ENCODE measurements at regions not wholly inside any gene's neighbourhood (a gene's known extent, or its start where the extent isn't known, plus 50 kb on each side); places are given as distances from the start of the nearest gene placed in this dataset.
A peak's percentile ranks its signal among the peaks of the same experiment; 100 is the strongest.
"Not testable (repeated sequence)": the region's sequence is repeated elsewhere in the genome, so short reads cannot be mapped to it uniquely, and the experiment has no call there.

- peak; percentile 20 for ATAC-seq
- no peak for DNase-seq
- intact Hi-C loops (cut with micrococcal nuclease) = loop anchor here (10.0 kb wide), 1 partner anchor 344 kb away; no protein-coding TSS in a partner anchor
Observed at GRCh38 chr7:82578430-82578829, 134.9 kb upstream of the CACNA2D1 start.

- DNase-seq = peak; percentile 82
- ATAC-seq = peak; percentile 89
- intact Hi-C loops (cut with micrococcal nuclease) = loop anchor here (5.0 to 10.0 kb wide), 2 partner anchors 338 to 530 kb away; no protein-coding TSS in a partner anchor
Observed at GRCh38 chr7:82572195-82572880, 128.8 kb upstream of the CACNA2D1 start.

- intact Hi-C loops (cut with micrococcal nuclease) = loop anchor here (5.0 to 10.0 kb wide), 2 partner anchors 336 to 529 kb away; no protein-coding TSS in a partner anchor
- not testable (repeated sequence) for DNase-seq, ATAC-seq
Observed at GRCh38 chr7:82571047-82571446, 127.5 kb upstream of the CACNA2D1 start.

- DNase-seq (no peak), ATAC-seq (no peak)
- intact Hi-C loops (cut with micrococcal nuclease) = no loop called here
Observed at GRCh38 chr7:82567841-82568240, 124.3 kb upstream of the CACNA2D1 start.

GRCh38 chr7:82567356-82567755 lies 123.8 kb upstream of the CACNA2D1 start:
- ATAC-seq (no peak), DNase-seq (no peak)
- intact Hi-C loops (cut with micrococcal nuclease) = no loop called here

GRCh38 chr7:82566752-82567151 lies 123.2 kb upstream of the CACNA2D1 start:
- intact Hi-C loops (cut with micrococcal nuclease) = no loop called here
- peak; percentile 65 for DNase-seq
- peak; percentile 80 for ATAC-seq

GRCh38 chr7:82562716-82563404 lies 119.3 kb upstream of the CACNA2D1 start:
- intact Hi-C loops (cut with micrococcal nuclease) = no loop called here
- ATAC-seq (no peak), DNase-seq (no peak)

GRCh38 chr7:82559193-82559805 lies 115.7 kb upstream of the CACNA2D1 start:
- intact Hi-C loops (cut with micrococcal nuclease) = no loop called here
- ATAC-seq = no peak
- no peak for DNase-seq

- intact Hi-C loops (cut with micrococcal nuclease) = no loop called here
- ATAC-seq (no peak), DNase-seq (no peak)
Observed at GRCh38 chr7:82549616-82550285, 106.2 kb upstream of the CACNA2D1 start.

GRCh38 chr7:82548141-82548688 lies 104.6 kb upstream of the CACNA2D1 start:
- ATAC-seq = no peak
- intact Hi-C loops (cut with micrococcal nuclease) = no loop called here
- no peak for DNase-seq

GRCh38 chr7:82542665-82543064 lies 99.1 kb upstream of the CACNA2D1 start:
- DNase-seq (no peak), ATAC-seq (no peak)
- intact Hi-C loops (cut with micrococcal nuclease) = no loop called here

GRCh38 chr7:82539969-82540368 lies 96.4 kb upstream of the CACNA2D1 start:
- intact Hi-C loops (cut with micrococcal nuclease) = no loop called here
- DNase-seq (no peak), ATAC-seq (no peak)

GRCh38 chr7:82534684-82535083 lies 91.1 kb upstream of the CACNA2D1 start:
- intact Hi-C loops (cut with micrococcal nuclease) = no loop called here
- DNase-seq (no peak), ATAC-seq (no peak)

- intact Hi-C loops (cut with micrococcal nuclease) = no loop called here
- DNase-seq = no peak
- no peak for ATAC-seq
Observed at GRCh38 chr7:82530361-82530760, 86.8 kb upstream of the CACNA2D1 start.

GRCh38 chr7:82528577-82529310 lies 85.2 kb upstream of the CACNA2D1 start:
- DNase-seq (no peak), ATAC-seq (no peak)
- intact Hi-C loops (cut with micrococcal nuclease) = no loop called here

- intact Hi-C loops (cut with micrococcal nuclease) = no loop called here
- DNase-seq (no peak), ATAC-seq (no peak)
Observed at GRCh38 chr7:82527851-82528250, 84.3 kb upstream of the CACNA2D1 start.

- ATAC-seq (no peak), DNase-seq (no peak)
- intact Hi-C loops (cut with micrococcal nuclease) = no loop called here
Observed at GRCh38 chr7:82521906-82522445, 78.4 kb upstream of the CACNA2D1 start.

GRCh38 chr7:82517050-82517449 lies 73.5 kb upstream of the CACNA2D1 start:
- ATAC-seq (no peak), DNase-seq (no peak)
- intact Hi-C loops (cut with micrococcal nuclease) = no loop called here

GRCh38 chr7:82511542-82511941 lies 68.0 kb upstream of the CACNA2D1 start:
- ATAC-seq (no peak), DNase-seq (no peak)
- intact Hi-C loops (cut with micrococcal nuclease) = no loop called here

All from left ventricle myocardium superior (tissue), 1 donor.